Nephron progenitor cell (in vitro differentiated cells): ENCODE measurements at regions not wholly inside any gene's neighbourhood (a gene's known extent, or its start where the extent isn't known, plus 50 kb on each side); places are given as distances from the start of the nearest gene placed in this dataset.

ENCODE experiments used
- DNase-seq: peaks from one replicate; pipeline ENCODE4 v3.0.0; 2021
- H3K27ac Mint-ChIP-seq: 2 replicates; pipeline ENCODE4 v1.8.0; 2021; ENCODE audit warnings: mild to moderate bottlenecking, moderate library complexity, mixed read lengths
- H3K27me3 Mint-ChIP-seq: 2 replicates; pipeline ENCODE4 v1.8.0; 2021; ENCODE audit warnings: mild to moderate bottlenecking, low read depth, mixed read lengths; ENCODE audit not compliant: poor library complexity
- H3K36me3 Mint-ChIP-seq: 2 replicates; pipeline ENCODE4 v1.8.0; 2021; ENCODE audit warnings: low read depth, mixed read lengths
- H3K4me1 Mint-ChIP-seq: 2 replicates; pipeline ENCODE4 v1.8.0; 2021; ENCODE audit warnings: mixed read lengths
- H3K4me3 Mint-ChIP-seq: 2 replicates; pipeline ENCODE4 v1.8.0; 2021; ENCODE audit warnings: mild to moderate bottlenecking, moderate library complexity, mixed read lengths
- H3K9me3 Mint-ChIP-seq: 2 replicates; pipeline ENCODE4 v1.8.0; 2021; ENCODE audit warnings: mild to moderate bottlenecking, moderate library complexity, mixed read lengths
- CTCF ChIP-seq: fragments of 200-600 bp; sonication (generic); IDR thresholded peaks from 2 replicates; pipeline ENCODE4 v1.5.0; 2021; ENCODE audit warnings: antibody characterized with exemption

GRCh38 chr4:45147866-45148265 lies 421.5 kb upstream of the GNPDA2 start:
- H3K4me1 Mint-ChIP-seq: peaks cover 9% of the 10 kb centered on the region
- H3K27me3 Mint-ChIP-seq: peaks cover 4% of the 10 kb centered on the region
- no peaks in the 10 kb centered on the region for H3K9me3 Mint-ChIP-seq
- no peak overlapping the region for H3K27ac Mint-ChIP-seq
- no peak for TF ChIP-seq CTCF
- no peaks in the 10 kb centered on the region for H3K36me3 Mint-ChIP-seq
- no peak overlapping the region for H3K4me3 Mint-ChIP-seq
- no peak for DNase-seq

GRCh38 chr4:45131020-45131419 lies 404.7 kb upstream of the GNPDA2 start:
- Mint-ChIP-seq H3K27me3 (no peaks in the 10 kb centered on the region), H3K4me3 (no peak overlapping the region), H3K27ac (no peak overlapping the region), H3K4me1 (no peaks in the 10 kb centered on the region), H3K9me3 (peaks cover 16% of the 10 kb centered on the region), H3K36me3 (no peaks in the 10 kb centered on the region)
- DNase-seq: no peak
- TF ChIP-seq CTCF: no peak

GRCh38 chr4:45122406-45122805 lies 396.1 kb upstream of the GNPDA2 start:
- H3K27me3 Mint-ChIP-seq: no peaks in the 10 kb centered on the region
- no peaks in the 10 kb centered on the region for H3K36me3 Mint-ChIP-seq
- no peak overlapping the region for H3K4me3 Mint-ChIP-seq
- H3K27ac Mint-ChIP-seq: no peak overlapping the region
- H3K4me1 Mint-ChIP-seq: no peaks in the 10 kb centered on the region
- TF ChIP-seq CTCF: no peak
- no peak for DNase-seq
- H3K9me3 Mint-ChIP-seq: no peaks in the 10 kb centered on the region

GRCh38 chr4:45121426-45121975 lies 395.1 kb upstream of the GNPDA2 start:
- TF ChIP-seq CTCF: no peak
- H3K4me3 Mint-ChIP-seq: no peak overlapping the region
- H3K4me1 Mint-ChIP-seq: no peaks in the 10 kb centered on the region
- no peak for DNase-seq
- no peaks in the 10 kb centered on the region for H3K36me3 Mint-ChIP-seq
- H3K27ac Mint-ChIP-seq: no peak overlapping the region
- H3K27me3 Mint-ChIP-seq: no peaks in the 10 kb centered on the region
- H3K9me3 Mint-ChIP-seq: no peaks in the 10 kb centered on the region

- Mint-ChIP-seq H3K27me3 (no peaks in the 10 kb centered on the region), H3K36me3 (no peaks in the 10 kb centered on the region), H3K4me3 (no peak overlapping the region), H3K4me1 (no peaks in the 10 kb centered on the region), H3K9me3 (no peaks in the 10 kb centered on the region), H3K27ac (peak overlapping the region; percentile 70)
- no peak for DNase-seq
- no peak for TF ChIP-seq CTCF
These were observed 393.8 kb upstream of the GNPDA2 start for GRCh38 chr4:45120163-45120562.

- Mint-ChIP-seq H3K4me3 (no peak overlapping the region), H3K36me3 (no peaks in the 10 kb centered on the region), H3K9me3 (no peaks in the 10 kb centered on the region), H3K27me3 (no peaks in the 10 kb centered on the region), H3K27ac (no peak overlapping the region), H3K4me1 (no peaks in the 10 kb centered on the region)
- TF ChIP-seq CTCF: no peak
- DNase-seq: no peak
These were observed 393.0 kb upstream of the GNPDA2 start for GRCh38 chr4:45119376-45119775.
